Osteocyte (in vitro differentiated cells): ENCODE measurements at regions not wholly inside any gene's neighbourhood (a gene's known extent, or its start where the extent isn't known, plus 50 kb on each side); places are given as distances from the start of the nearest gene placed in this dataset.

Source experiments
- DNase-seq: peaks from one replicate; pipeline ENCODE4 v3.0.0; 2021; ENCODE audit warnings: mixed read lengths; ENCODE audit not compliant: unreplicated experiment; ENCODE audit errors: extremely low spot score
- H3K27ac Mint-ChIP-seq: one replicate; pipeline ENCODE4 v1.8.0; 2021; ENCODE audit warnings: mild to moderate bottlenecking, mixed read lengths; ENCODE audit not compliant: unreplicated experiment
- H3K27me3 Mint-ChIP-seq: one replicate; pipeline ENCODE4 v1.8.0; 2021; ENCODE audit warnings: mixed read lengths; ENCODE audit not compliant: unreplicated experiment
- H3K36me3 Mint-ChIP-seq: one replicate; pipeline ENCODE4 v1.8.0; 2021; ENCODE audit warnings: mixed read lengths; ENCODE audit not compliant: unreplicated experiment
- H3K4me1 Mint-ChIP-seq: one replicate; pipeline ENCODE4 v1.8.0; 2021; ENCODE audit warnings: mixed read lengths; ENCODE audit not compliant: unreplicated experiment
- H3K4me3 Mint-ChIP-seq: one replicate; pipeline ENCODE4 v1.8.0; 2021; ENCODE audit warnings: mild to moderate bottlenecking, moderate library complexity, mixed read lengths; ENCODE audit not compliant: unreplicated experiment
- H3K9me3 Mint-ChIP-seq: one replicate; pipeline ENCODE4 v1.8.0; 2021; ENCODE audit warnings: mixed read lengths; ENCODE audit not compliant: unreplicated experiment
- TF ChIP-seq, protein P1 (sequence below): fragments of 200-600 bp; sonication (generic); IDR thresholded peaks from 2 replicates; pipeline ENCODE4 v1.5.0; 2021; ENCODE audit warnings: antibody characterized with exemption, mild to moderate bottlenecking, moderate library complexity

DNA sequence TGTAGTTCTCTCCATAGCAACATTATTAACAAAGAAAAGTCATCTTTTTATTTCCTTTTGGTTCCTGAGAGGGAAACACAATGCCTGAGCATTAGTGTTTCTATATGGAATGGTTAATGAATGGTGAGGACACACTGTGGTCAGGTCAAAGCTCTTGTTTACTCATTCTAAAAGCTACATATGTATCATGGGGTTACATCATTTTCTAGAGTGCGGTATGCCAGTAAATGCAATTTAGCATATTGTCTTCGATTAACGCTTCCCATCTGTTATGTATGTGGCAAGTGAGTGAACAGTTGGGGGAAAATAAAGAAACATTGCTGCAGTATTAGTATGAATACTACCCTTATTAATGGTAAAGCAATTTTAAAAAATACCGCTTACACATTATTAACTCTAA is 1152.2 kb upstream of the SPRY2 start:
- no peak for DNase-seq
- Mint-ChIP-seq H3K27me3 (peaks cover 17% of the 10 kb centered on the region), H3K27ac (no peak overlapping the region), H3K9me3 (no peaks in the 10 kb centered on the region), H3K4me1 (no peaks in the 10 kb centered on the region), H3K4me3 (no peak overlapping the region), H3K36me3 (no peaks in the 10 kb centered on the region)
- TF ChIP-seq, protein P1, sequence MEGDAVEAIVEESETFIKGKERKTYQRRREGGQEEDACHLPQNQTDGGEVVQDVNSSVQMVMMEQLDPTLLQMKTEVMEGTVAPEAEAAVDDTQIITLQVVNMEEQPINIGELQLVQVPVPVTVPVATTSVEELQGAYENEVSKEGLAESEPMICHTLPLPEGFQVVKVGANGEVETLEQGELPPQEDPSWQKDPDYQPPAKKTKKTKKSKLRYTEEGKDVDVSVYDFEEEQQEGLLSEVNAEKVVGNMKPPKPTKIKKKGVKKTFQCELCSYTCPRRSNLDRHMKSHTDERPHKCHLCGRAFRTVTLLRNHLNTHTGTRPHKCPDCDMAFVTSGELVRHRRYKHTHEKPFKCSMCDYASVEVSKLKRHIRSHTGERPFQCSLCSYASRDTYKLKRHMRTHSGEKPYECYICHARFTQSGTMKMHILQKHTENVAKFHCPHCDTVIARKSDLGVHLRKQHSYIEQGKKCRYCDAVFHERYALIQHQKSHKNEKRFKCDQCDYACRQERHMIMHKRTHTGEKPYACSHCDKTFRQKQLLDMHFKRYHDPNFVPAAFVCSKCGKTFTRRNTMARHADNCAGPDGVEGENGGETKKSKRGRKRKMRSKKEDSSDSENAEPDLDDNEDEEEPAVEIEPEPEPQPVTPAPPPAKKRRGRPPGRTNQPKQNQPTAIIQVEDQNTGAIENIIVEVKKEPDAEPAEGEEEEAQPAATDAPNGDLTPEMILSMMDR = no peak

DNA sequence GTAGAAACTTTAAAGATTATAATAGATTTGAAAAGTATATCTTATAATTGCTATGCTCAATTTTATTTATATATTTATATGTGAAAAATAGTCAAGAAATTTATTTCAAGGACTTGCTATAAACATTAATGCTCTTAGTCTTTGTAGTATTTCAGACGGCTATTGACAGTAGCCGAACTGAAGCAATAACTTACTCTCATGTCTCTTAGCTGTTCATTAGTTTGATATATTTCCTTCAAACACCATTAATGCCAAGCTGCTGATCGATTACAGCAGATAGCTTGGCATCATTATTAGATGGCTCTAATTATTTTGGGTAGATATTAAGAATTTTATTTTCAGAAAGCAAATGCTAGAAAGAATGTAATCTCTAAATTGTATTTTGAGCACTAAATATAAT is 1151.5 kb upstream of the SPRY2 start:
- Mint-ChIP-seq H3K4me1 (no peaks in the 10 kb centered on the region), H3K27ac (no peak overlapping the region), H3K36me3 (no peaks in the 10 kb centered on the region), H3K27me3 (peaks cover 17% of the 10 kb centered on the region), H3K4me3 (no peak overlapping the region), H3K9me3 (no peaks in the 10 kb centered on the region)
- TF ChIP-seq, protein P1 = no peak
- DNase-seq = no peak

DNA sequence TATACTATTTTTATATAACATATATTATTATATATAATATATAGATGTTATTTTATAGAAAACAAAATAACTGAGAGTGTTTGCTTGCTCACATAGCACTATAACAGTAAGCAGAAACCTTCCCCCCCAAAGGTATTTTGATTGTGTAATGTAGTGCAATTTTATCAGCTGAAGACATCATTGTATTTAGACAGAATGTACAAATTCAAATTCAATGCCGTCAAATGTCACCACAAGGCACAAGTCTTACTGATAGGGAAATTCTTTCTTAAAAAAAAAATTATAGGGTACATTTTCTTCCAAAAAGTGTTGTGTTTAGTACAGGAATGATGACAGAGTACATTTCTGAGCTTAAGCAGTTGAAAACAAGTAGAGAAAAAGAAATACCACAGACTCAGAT is 1147.1 kb upstream of the SPRY2 start:
- no peaks in the 10 kb centered on the region for H3K36me3 Mint-ChIP-seq
- no peaks in the 10 kb centered on the region for H3K4me1 Mint-ChIP-seq
- DNase-seq = no peak
- H3K4me3 Mint-ChIP-seq = no peak overlapping the region
- H3K27ac Mint-ChIP-seq = no peak overlapping the region
- H3K9me3 Mint-ChIP-seq = no peaks in the 10 kb centered on the region
- TF ChIP-seq, protein P1 = no peak
- H3K27me3 Mint-ChIP-seq = peaks cover 5% of the 10 kb centered on the region

DNA sequence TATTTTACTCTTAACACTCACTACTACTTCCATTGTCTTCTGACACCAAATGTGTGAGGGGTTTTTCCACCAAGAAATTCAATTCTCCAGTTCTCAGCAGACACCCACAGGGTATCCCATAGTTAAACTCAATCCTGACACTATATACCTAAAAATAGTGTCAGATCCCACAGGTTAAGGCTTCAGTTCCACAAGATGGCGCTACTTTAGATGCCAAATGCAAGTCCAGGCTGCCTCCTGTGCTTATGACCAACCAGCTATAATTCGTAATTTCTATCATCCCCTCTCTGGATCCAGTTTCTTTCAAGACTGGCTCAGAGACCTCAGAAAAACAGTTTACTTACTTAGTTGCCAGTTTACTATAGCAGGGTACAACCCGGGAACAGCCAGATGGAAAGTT is 1146.2 kb upstream of the SPRY2 start:
- Mint-ChIP-seq H3K9me3 (no peaks in the 10 kb centered on the region), H3K27ac (no peak overlapping the region), H3K36me3 (no peaks in the 10 kb centered on the region), H3K4me3 (no peak overlapping the region), H3K27me3 (peaks cover 5% of the 10 kb centered on the region), H3K4me1 (no peaks in the 10 kb centered on the region)
- TF ChIP-seq, protein P1 = peak; percentile 35
- no peak for DNase-seq

DNA sequence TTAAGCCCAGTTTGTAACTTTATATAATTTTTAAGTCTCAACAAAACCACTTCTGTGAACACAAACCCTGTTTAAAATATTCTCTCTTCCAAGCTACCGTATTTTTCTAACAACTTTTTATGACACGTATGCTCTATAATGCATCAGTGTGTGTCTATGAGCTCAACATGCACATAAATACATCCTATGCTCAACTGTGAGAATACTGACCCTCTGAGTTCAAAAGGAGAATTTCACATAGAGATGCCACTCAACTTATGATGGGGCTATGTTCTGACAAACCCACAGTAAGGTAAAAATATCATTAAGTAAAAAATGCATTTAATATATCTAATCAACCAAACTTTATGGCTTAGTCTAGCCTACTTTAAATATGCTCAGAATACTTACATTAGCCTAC is 1139.7 kb upstream of the SPRY2 start:
- no peak for DNase-seq
- H3K9me3 Mint-ChIP-seq = no peaks in the 10 kb centered on the region
- H3K4me3 Mint-ChIP-seq = no peak overlapping the region
- H3K27ac Mint-ChIP-seq = no peak overlapping the region
- TF ChIP-seq, protein P1 = peak; percentile 9
- no peaks in the 10 kb centered on the region for H3K4me1 Mint-ChIP-seq
- H3K36me3 Mint-ChIP-seq = no peaks in the 10 kb centered on the region
- peaks cover 10% of the 10 kb centered on the region for H3K27me3 Mint-ChIP-seq
